H1 (cell line): ENCODE measurements at regions not wholly inside any gene's neighbourhood (a gene's known extent, or its start where the extent isn't known, plus 50 kb on each side); places are given as distances from the start of the nearest gene placed in this dataset.

Experiments used
- CTCF ChIA-PET: fragments of 300-600 bp; sonication (Branson Sonifier 250); formaldehyde crosslinking; loops from one replicate; lab custom pipeline; 2021; ENCODE audit not compliant: partially characterized antibody; lab: Charles Lee
- POLR2A ChIA-PET: fragments of 300-600 bp; sonication (Branson Sonifier 250); formaldehyde crosslinking; loops from one replicate; lab custom pipeline; 2021; ENCODE audit warnings: inconsistent platforms; ENCODE audit not compliant: partially characterized antibody; lab: Charles Lee
- DNase-seq, 2 experiments: peaks; one replicate each; pipeline versions ENCODE4 v3.0.0 to v3.0.0-alpha.2; 2010 to 2022; ENCODE audit warnings: low spot score in 2 of 2, low read depth in 1 of 2, mixed read lengths in 1 of 2
- FAIRE-seq: peaks from 2 replicates; lab custom pipeline; 2011; peaks lifted over from hg19 to GRCh38; lab: Jason Lieb, UNC
- H2AFZ ChIP-seq: 2 replicates; pipeline ENCODE4 v1.8.1; 2012; ENCODE audit warnings: low read length, inconsistent platforms
- H2AK5ac ChIP-seq: 2 replicates; pipeline ENCODE4 v1.6.1; 2013; ENCODE audit warnings: low read depth, low read length
- H2BK120ac ChIP-seq: replicated peaks from 2 replicates; pipeline ENCODE3; 2013; ENCODE audit warnings: low read depth, low read length, inconsistent platforms
- H2BK12ac ChIP-seq: 2 replicates; pipeline ENCODE4 v1.6.1; 2013; ENCODE audit warnings: low read depth, low read length
- H2BK15ac ChIP-seq: 2 replicates; pipeline ENCODE4 v1.6.1; 2013; ENCODE audit warnings: low read length
- H2BK20ac ChIP-seq: 2 replicates; pipeline ENCODE4 v1.6.1; 2013; ENCODE audit warnings: low read length
- H2BK5ac ChIP-seq: 2 replicates; pipeline ENCODE4 v1.6.1; 2013; ENCODE audit warnings: low read depth, low read length
- H3K14ac ChIP-seq: 2 replicates; pipeline ENCODE4 v1.6.1; 2013; ENCODE audit warnings: inconsistent platforms; ENCODE audit not compliant: insufficient read length
- H3K18ac ChIP-seq: 2 replicates; pipeline ENCODE4 v1.6.1; 2013; ENCODE audit warnings: low read length; ENCODE audit errors: extremely low read depth
- H3K23ac ChIP-seq: 2 replicates; pipeline ENCODE4 v1.6.1; 2013; ENCODE audit warnings: inconsistent platforms; ENCODE audit not compliant: insufficient read length
- H3K23me2 ChIP-seq: 2 replicates; pipeline ENCODE4 v1.6.1; 2013; ENCODE audit warnings: low read depth, low read length
- H3K27ac ChIP-seq: 2 replicates; pipeline ENCODE4 v1.6.1; 2011; ENCODE audit warnings: low read depth, low read length, inconsistent platforms
- H3K27me3 ChIP-seq, 4 experiments: replicated peaks in 1 of 4; 1 replicate in 1 of 4; 2 replicates in 3 of 4; pipeline versions ENCODE4 v1.6.1 to v1.8.1; 2011 to 2013; ENCODE audit warnings: low read length in 3 of 4, mild to moderate bottlenecking in 3 of 4, inconsistent platforms in 2 of 4, mixed read lengths in 2 of 4, moderate library complexity in 1 of 4; ENCODE audit not compliant: control insufficient read depth in 3 of 4, insufficient read depth in 3 of 4; ENCODE audit errors: extremely low read depth in 1 of 4
- H3K36me3 ChIP-seq, 4 experiments: 2 replicates each; pipeline versions ENCODE4 v1.6.1 to v1.8.1; 2011 to 2013; ENCODE audit warnings: mild to moderate bottlenecking in 4 of 4, low read length in 3 of 4, moderate library complexity in 2 of 4, control low read depth in 1 of 4, inconsistent platforms in 1 of 4; ENCODE audit not compliant: insufficient read depth in 4 of 4, control insufficient read depth in 2 of 4
- H3K4ac ChIP-seq: replicated peaks from 2 replicates; pipeline ENCODE3; 2013; ENCODE audit warnings: low read length, low read depth, mixed read lengths, inconsistent platforms; ENCODE audit not compliant: insufficient read length
- H3K4me1 ChIP-seq, 4 experiments: replicated peaks in 1 of 4; 1 replicate in 1 of 4; 2 replicates in 3 of 4; pipeline versions ENCODE4 v1.6.1 to v1.8.1; 2011 to 2013; ENCODE audit warnings: low read length in 3 of 4, inconsistent platforms in 2 of 4, mixed read lengths in 1 of 4; ENCODE audit not compliant: insufficient read depth in 4 of 4, control insufficient read depth in 3 of 4
- H3K4me2 ChIP-seq, 2 experiments: 2 replicates each; pipeline versions ENCODE4 v1.6.1 to v1.8.1; 2011 to 2013; ENCODE audit warnings: low read depth in 2 of 2, low read length in 2 of 2, control low read depth in 1 of 2, inconsistent platforms in 1 of 2, mild to moderate bottlenecking in 1 of 2; ENCODE audit not compliant: insufficient read depth in 1 of 2
- H3K4me3 ChIP-seq, 4 experiments: fragments of 200-600, 300-600 bp in 1 of 4; sonication (generic), shearing (Covaris generic), sonication (Bioruptor Twin) in 1 of 4; 2 replicates each; pipeline versions ENCODE4 v1.5.1 to v1.8.1; 2011 to 2016; ENCODE audit warnings: low read length in 4 of 4, low read depth in 3 of 4, control low read depth in 2 of 4, inconsistent platforms in 2 of 4, mild to moderate bottlenecking in 2 of 4, mixed read lengths in 1 of 4, moderate library complexity in 1 of 4; ENCODE audit not compliant: insufficient read depth in 2 of 4; ENCODE audit errors: extremely low read depth in 1 of 4
- H3K56ac ChIP-seq: replicated peaks from 2 replicates; pipeline ENCODE3; 2013; ENCODE audit warnings: low read depth, mild to moderate bottlenecking, mixed read lengths, low read length, inconsistent platforms; ENCODE audit not compliant: insufficient read length
- H3K79me1 ChIP-seq: 2 replicates; pipeline ENCODE4 v1.6.1; 2013; ENCODE audit warnings: low read depth, low read length, control low read depth
- H3K79me2 ChIP-seq, 2 experiments: 2 replicates each; pipeline versions ENCODE4 v1.6.1 to v1.8.1; 2012 to 2013; ENCODE audit warnings: low read length in 2 of 2, mild to moderate bottlenecking in 2 of 2, inconsistent platforms in 1 of 2; ENCODE audit not compliant: insufficient read depth in 2 of 2, control insufficient read depth in 1 of 2
- H3K9ac ChIP-seq, 4 experiments: replicated peaks in 1 of 4; 1 replicate in 1 of 4; 2 replicates in 3 of 4; pipeline versions ENCODE4 v1.6.1 to v1.8.1; 2011 to 2013; ENCODE audit warnings: low read depth in 3 of 4, low read length in 3 of 4, control low read depth in 2 of 4, mild to moderate bottlenecking in 2 of 4, moderate library complexity in 2 of 4, inconsistent platforms in 1 of 4; ENCODE audit errors: extremely low read depth in 1 of 4
- H3K9me3 ChIP-seq, 2 experiments: 2 replicates each; pipeline versions ENCODE4 v1.6.1 to v1.8.1; 2012 to 2013; ENCODE audit warnings: mild to moderate bottlenecking in 2 of 2, moderate library complexity in 2 of 2, control low read depth in 1 of 2, inconsistent platforms in 1 of 2, low read depth in 1 of 2, low read length in 1 of 2, mixed read lengths in 1 of 2; ENCODE audit not compliant: insufficient read depth in 2 of 2
- H4K20me1 ChIP-seq, 2 experiments: replicated peaks in 1 of 2; 2 replicates each; pipeline versions ENCODE3 to v1.8.1; 2011 to 2013; ENCODE audit warnings: inconsistent platforms in 2 of 2, low read length in 2 of 2, mild to moderate bottlenecking in 1 of 2; ENCODE audit not compliant: insufficient read depth in 2 of 2, control insufficient read depth in 1 of 2
- H4K5ac ChIP-seq: 2 replicates; pipeline ENCODE4 v1.6.1; 2013; ENCODE audit warnings: low read length, low read depth, mixed read lengths, inconsistent platforms; ENCODE audit not compliant: insufficient read length
- H4K8ac ChIP-seq: 2 replicates; pipeline ENCODE4 v1.8.0; 2013; ENCODE audit warnings: mild to moderate bottlenecking, moderate library complexity, low read length, inconsistent platforms; ENCODE audit not compliant: insufficient read depth; ENCODE audit errors: extremely low read depth
- H4K91ac ChIP-seq: replicated peaks from 2 replicates; pipeline ENCODE3; 2013; ENCODE audit warnings: low read length, mixed read lengths, inconsistent platforms; ENCODE audit not compliant: insufficient read length
- CHD2 ChIP-seq: IDR thresholded peaks from 2 replicates; pipeline ENCODE4 v1.6.1; 2012; ENCODE audit warnings: low read length, improper control_type of control experiment
- CTCF ChIP-seq, 3 experiments: IDR thresholded peaks; 1 replicate in 2 of 3; 2 replicates in 1 of 3; pipeline versions ENCODE4 v1.5.1 to v1.6.1; 2011; ENCODE audit warnings: low read length in 3 of 3, mild to moderate bottlenecking in 3 of 3, inconsistent platforms in 2 of 3, low read depth in 1 of 3, moderate library complexity in 1 of 3; ENCODE audit not compliant: insufficient read depth in 1 of 3; ENCODE audit errors: control extremely low read depth in 1 of 3
- EP300 ChIP-seq, 2 experiments: IDR thresholded peaks; 1 replicate in 1 of 2; 2 replicates in 1 of 2; pipeline ENCODE4 v1.6.1; 2011 to 2012; ENCODE audit warnings: low read depth in 2 of 2, low read length in 2 of 2, mild to moderate bottlenecking in 2 of 2, borderline replicate concordance in 1 of 2, inconsistent platforms in 1 of 2, moderate library complexity in 1 of 2
- EZH2 ChIP-seq: fragments of 200-600 bp; sonication (generic); IDR thresholded peaks from 2 replicates; pipeline ENCODE4 v1.7.1; 2012; ENCODE audit warnings: low read depth, mild to moderate bottlenecking, moderate library complexity, low read length, inconsistent platforms; ENCODE audit not compliant: severe bottlenecking
- MAFK ChIP-seq: IDR thresholded peaks from 2 replicates; pipeline ENCODE4 v1.6.1; 2012; ENCODE audit warnings: low read depth, mild to moderate bottlenecking, improper control_type of control experiment, low read length
- POLR2AphosphoS5 ChIP-seq: IDR thresholded peaks from 2 replicates; pipeline ENCODE4 v1.6.1; 2011; ENCODE audit warnings: low read depth, low read length
- POU5F1 ChIP-seq: IDR thresholded peaks from 2 replicates; pipeline ENCODE4 v1.6.1; 2011; ENCODE audit warnings: low read depth, mild to moderate bottlenecking, low read length, moderate library complexity
- RNF2 ChIP-seq: fragments of 200-900, 300-1000 bp; sonication (generic); IDR thresholded peaks from 2 replicates; pipeline ENCODE4 v1.7.1; 2016; ENCODE audit warnings: borderline replicate concordance, low read depth, mild to moderate bottlenecking, antibody characterized with exemption, low read length; ENCODE audit not compliant: poor library complexity, severe bottlenecking; ENCODE audit errors: missing control alignments
- SP1 ChIP-seq: IDR thresholded peaks from 2 replicates; pipeline ENCODE4 v1.6.1; 2011; ENCODE audit warnings: low read depth, low read length
- SP2 ChIP-seq: IDR thresholded peaks from 2 replicates; pipeline ENCODE4 v1.6.1; 2012; ENCODE audit warnings: mild to moderate bottlenecking, low read length, inconsistent platforms
- SP4 ChIP-seq: IDR thresholded peaks from 2 replicates; pipeline ENCODE4 v1.6.1; 2012; ENCODE audit warnings: low read length, inconsistent platforms
- TAF1 ChIP-seq: IDR thresholded peaks from 2 replicates; pipeline ENCODE4 v1.6.1; 2011; ENCODE audit warnings: mild to moderate bottlenecking, low read depth, low read length
- TEAD4 ChIP-seq: IDR thresholded peaks from 2 replicates; pipeline ENCODE4 v1.6.1; 2012; ENCODE audit warnings: low read depth, low read length, inconsistent platforms, mixed read lengths
- ZNF274 ChIP-seq: IDR thresholded peaks from 2 replicates; pipeline ENCODE4 v1.7.0; 2012; ENCODE audit warnings: low read length, borderline replicate concordance; ENCODE audit errors: extremely low read depth

GRCh38 chr10:65845916-65846315 is 1079.9 kb upstream of the LRRTM3 start:
- CTCF ChIA-PET = no interaction called here
- Histone ChIP-seq H3K79me1 (no peaks in the 10 kb centered on the region), H3K56ac (no peak overlapping the region), H3K4me2 (no peak overlapping the region), H2BK15ac (no peak overlapping the region)
- TF ChIP-seq EZH2 (no peak), POU5F1 (no peak), SP4 (no peak), POLR2AphosphoS5 (no peak), SP2 (no peak), EP300 (IDR thresholded peaks at IDR 0.05; ENCODE audit: borderline replicate concordance in 1 of 2, low read depth in 2 of 2, low read length in 2 of 2) (no peak), CHD2 (no peak), RNF2 (no peak), MAFK (no peak), ZNF274 (no peak), TAF1 (no peak), TEAD4 (no peak), SP1 (no peak), CTCF (IDR thresholded peaks at IDR 0.05; ENCODE audit: control extremely low read depth in 1 of 3, insufficient read depth in 1 of 3, low read depth in 1 of 3, low read length in 3 of 3) (no peak)
- TF ChIP-seq, all 59 proteins: peak for 0
- Histone ChIP-seq H3K23me2 (no peaks in the 10 kb centered on the region), H3K14ac (no peak overlapping the region), H4K91ac (no peak overlapping the region), H2BK5ac (no peak overlapping the region), H3K4me3 (no peak overlapping the region), H3K9ac (no peak overlapping the region), H3K79me2 (no peaks in the 10 kb centered on the region), H4K20me1 (no peaks in the 10 kb centered on the region), H2AK5ac (no peak overlapping the region), H4K8ac (no peak overlapping the region), H3K23ac (no peak overlapping the region), H2BK20ac (no peak overlapping the region), H3K4me1 (no peaks in the 10 kb centered on the region), H3K27me3 (no peaks in the 10 kb centered on the region), H2BK12ac (no peak overlapping the region), H3K18ac (no peak overlapping the region), H4K5ac (no peak overlapping the region), H3K9me3 (no peaks in the 10 kb centered on the region), H3K4ac (no peak overlapping the region), H3K27ac (no peak overlapping the region), H3K36me3 (no peaks in the 10 kb centered on the region), H2AFZ (no peak overlapping the region), H2BK120ac (no peak overlapping the region)
- POLR2A ChIA-PET = no interaction called here
- no peak for FAIRE-seq
- no peak for DNase-seq
